T-cell (primary cell): ENCODE measurements at regions not wholly inside any gene's neighbourhood (a gene's known extent, or its start where the extent isn't known, plus 50 kb on each side); places are given as distances from the start of the nearest gene placed in this dataset.

Source experiments
- ATAC-seq, 4 experiments: fragments of 200-7000 bp in 3 of 4; fragments of 150-1000 bp in 1 of 4; cut with Tn5 transposase; replicated peaks in 1 of 4; 1 replicate in 3 of 4; 2 replicates in 1 of 4; pipeline ENCODE4 v1.10.0; 2021; ENCODE audit warnings: moderate library complexity in 3 of 4, mild to moderate bottlenecking in 2 of 4, moderate number of reproducible peaks in 1 of 4
- CTCF ChIA-PET, 2 donors: fragments of 300-600 bp; sonication (Branson Sonifier 250); formaldehyde crosslinking; loops; one replicate each; lab custom pipeline; 2022; ENCODE audit warnings: antibody characterized with exemption in 2 of 2; lab: Charles Lee
- POLR2A ChIA-PET, 2 donors: fragments of 300-600 bp; sonication (Branson Sonifier 250); formaldehyde crosslinking; loops; one replicate each; lab custom pipeline; 2022; ENCODE audit warnings: antibody characterized with exemption in 2 of 2; lab: Charles Lee
- DNase-seq, 35 experiments: peaks; one replicate each; pipeline versions ENCODE4 v3.0.0 to v3.0.0-alpha.2; 2013 to 2023
- H3K27ac ChIP-seq: one replicate; pipeline ENCODE4 v1.5.1; 2013; ENCODE audit warnings: low read length
- H3K27me3 ChIP-seq, 2 experiments: replicated peaks in 1 of 2; 1 replicate in 1 of 2; 2 replicates in 1 of 2; pipeline versions ENCODE4 v1.6.1 to v1.7.0; 2013; ENCODE audit warnings: low read length in 1 of 2, mixed read lengths in 1 of 2; ENCODE audit not compliant: control insufficient read depth in 2 of 2, insufficient read depth in 2 of 2; ENCODE audit errors: extremely low read depth in 1 of 2
- H3K36me3 ChIP-seq, 2 donors: 1 replicate in 1 of 2; 2 replicates in 1 of 2; pipeline versions ENCODE4 v1.6.1 to v1.7.0; 2013; ENCODE audit warnings: low read length in 1 of 2; ENCODE audit not compliant: control insufficient read depth in 2 of 2, insufficient read depth in 1 of 2; ENCODE audit errors: extremely low read depth in 1 of 2
- H3K4me1 ChIP-seq, 2 experiments: 1 replicate in 1 of 2; 2 replicates in 1 of 2; pipeline versions ENCODE4 v1.6.1 to v1.7.0; 2013; ENCODE audit warnings: low read length in 2 of 2, mixed read lengths in 1 of 2; ENCODE audit not compliant: insufficient read depth in 2 of 2, control insufficient read depth in 1 of 2; ENCODE audit errors: extremely low read depth in 1 of 2
- H3K4me3 ChIP-seq, 2 donors: 1 replicate in 1 of 2; 2 replicates in 1 of 2; pipeline versions ENCODE4 v1.5.1 to v1.7.0; 2013; ENCODE audit warnings: mild to moderate bottlenecking in 2 of 2, low read length in 1 of 2, moderate library complexity in 1 of 2; ENCODE audit not compliant: control insufficient read depth in 1 of 2; ENCODE audit errors: extremely low read depth in 1 of 2
- H3K9me3 ChIP-seq: 2 replicates; pipeline ENCODE4 v1.7.0; 2013
- H3K27ac Mint-ChIP-seq, 2 donors: one replicate each; pipeline ENCODE4 v1.8.0; 2020 to 2021; ENCODE audit warnings: mild to moderate bottlenecking in 2 of 2, mixed read lengths in 2 of 2
- H3K27me3 Mint-ChIP-seq, 2 donors: one replicate each; pipeline ENCODE4 v1.8.0; 2021 to 2022; ENCODE audit warnings: mixed read lengths in 2 of 2
- H3K36me3 Mint-ChIP-seq: one replicate; pipeline ENCODE4 v1.8.0; 2021; ENCODE audit warnings: mixed read lengths
- H3K4me1 Mint-ChIP-seq, 3 donors: one replicate each; pipeline ENCODE4 v1.8.0; 2020 to 2022; ENCODE audit warnings: mixed read lengths in 3 of 3, mild to moderate bottlenecking in 1 of 3
- H3K4me3 Mint-ChIP-seq, 3 donors: one replicate each; pipeline ENCODE4 v1.8.0; 2020 to 2022; ENCODE audit warnings: mild to moderate bottlenecking in 3 of 3, mixed read lengths in 3 of 3, moderate library complexity in 3 of 3
- H3K9me3 Mint-ChIP-seq, 3 donors: one replicate each; pipeline ENCODE4 v1.8.0; 2020 to 2022; ENCODE audit warnings: mixed read lengths in 3 of 3
- WGBS: methylation state at CpG from one replicate; pipeline ENCODE4 v1.1.5; 2013; ENCODE audit warnings: missing lambda C conversion rate; ENCODE audit not compliant: insufficient coverage; 5-methylcytosine and 5-hydroxymethylcytosine counted together

DNA sequence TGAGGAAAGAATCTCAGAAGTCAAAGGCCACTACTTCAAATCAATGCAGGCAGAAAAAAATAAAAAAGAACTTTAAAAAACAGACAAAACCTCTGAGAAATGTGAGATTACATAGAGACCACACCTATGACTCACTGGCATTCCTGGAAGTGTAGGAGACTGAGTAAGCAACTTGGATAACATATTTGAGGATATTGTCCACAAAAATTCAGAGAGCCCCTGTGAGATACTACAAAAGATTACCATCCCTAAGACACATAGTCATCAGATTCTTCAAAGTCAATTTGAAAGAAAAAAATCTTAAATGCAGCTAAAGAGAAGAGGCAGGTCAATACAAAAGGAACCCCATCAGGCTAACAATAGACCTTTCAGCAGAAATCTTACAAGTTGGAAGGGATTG is 887.3 kb downstream of the NTRK3 start:
- DNase-seq (no peak), ATAC-seq (no peak)
- no peak overlapping the region for H3K27ac ChIP-seq
- CTCF ChIA-PET: no interaction called here
- H3K4me3 ChIP-seq: no peak overlapping the region
- H3K27me3 ChIP-seq: no peaks in the 10 kb centered on the region
- H3K27me3 Mint-ChIP-seq: peaks cover 0 to 12% of the 10 kb centered on the region in 2 donors
- no peaks in the 10 kb centered on the region for H3K9me3 ChIP-seq
- no peaks in the 10 kb centered on the region for H3K4me1 ChIP-seq
- no peaks in the 10 kb centered on the region for H3K4me1 Mint-ChIP-seq
- no peaks in the 10 kb centered on the region for H3K36me3 ChIP-seq
- peaks cover 8 to 19% (median 15%) of the 10 kb centered on the region in 3 donors for H3K9me3 Mint-ChIP-seq
- POLR2A ChIA-PET: no interaction called here
- no peak overlapping the region for H3K4me3 Mint-ChIP-seq
- no peak overlapping the region for H3K27ac Mint-ChIP-seq
- H3K36me3 Mint-ChIP-seq: no peaks in the 10 kb centered on the region

DNA sequence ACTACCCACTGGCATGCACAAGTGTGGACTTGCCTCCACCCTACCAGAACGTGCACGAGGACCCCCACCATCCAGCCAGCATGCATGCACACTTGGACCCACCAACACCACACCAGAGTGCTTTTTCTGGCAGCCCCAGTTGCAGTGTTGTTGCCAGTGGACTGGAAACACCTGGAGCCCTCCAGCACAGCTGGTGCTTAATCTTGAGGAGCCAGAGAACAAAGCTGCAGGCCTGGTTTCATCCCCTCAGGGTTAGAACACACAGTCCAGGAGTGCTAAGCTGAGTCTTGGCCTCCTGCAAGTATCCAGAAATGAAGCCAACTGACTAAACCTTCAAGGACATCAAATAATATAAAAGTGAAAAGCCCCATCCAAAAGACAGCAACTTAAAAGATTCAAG is 888.0 kb downstream of the NTRK3 start:
- ATAC-seq (no peak), DNase-seq (no peak)
- H3K9me3 Mint-ChIP-seq: peaks cover 1 to 19% (median 15%) of the 10 kb centered on the region in 3 donors

DNA sequence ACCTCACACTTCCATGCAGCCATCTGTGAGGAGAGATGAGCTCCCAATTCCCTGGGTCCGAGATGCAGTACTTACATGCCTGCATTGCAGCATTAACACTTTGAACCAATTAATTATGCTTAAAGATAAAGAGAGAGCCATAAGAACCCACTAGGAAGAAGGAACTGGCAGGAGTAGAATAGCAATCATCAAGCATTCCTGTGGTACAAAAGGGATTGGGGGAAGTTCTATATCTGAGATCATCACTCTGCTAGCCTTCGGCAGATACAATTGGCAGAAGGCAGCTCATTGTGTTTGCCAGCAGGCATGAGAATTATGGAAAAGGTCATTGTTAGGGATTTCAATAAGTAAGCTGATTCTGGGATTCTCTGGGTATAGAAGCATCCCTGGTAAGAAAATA is 891.4 kb downstream of the NTRK3 start:
- no CpG with 5 or more reads among the region's 2 CpGs for WGBS
- CTCF ChIA-PET: no interaction called here
- no peaks in the 10 kb centered on the region for H3K27me3 Mint-ChIP-seq
- H3K27me3 ChIP-seq: no peaks in the 10 kb centered on the region
- POLR2A ChIA-PET: no interaction called here
- H3K27ac Mint-ChIP-seq: no peak overlapping the region
- H3K4me3 ChIP-seq: no peak overlapping the region
- DNase-seq (no peak), ATAC-seq (no peak)
- no peaks in the 10 kb centered on the region for H3K9me3 ChIP-seq
- H3K27ac ChIP-seq: no peak overlapping the region
- H3K9me3 Mint-ChIP-seq: peaks cover 0 to 8% (median 5%) of the 10 kb centered on the region in 3 donors
- H3K4me1 Mint-ChIP-seq: no peaks in the 10 kb centered on the region
- no peaks in the 10 kb centered on the region for H3K36me3 ChIP-seq
- H3K4me1 ChIP-seq: no peaks in the 10 kb centered on the region
- no peaks in the 10 kb centered on the region for H3K36me3 Mint-ChIP-seq
- H3K4me3 Mint-ChIP-seq: no peak overlapping the region

More for the DNA sequence above, 888.0 kb downstream of the NTRK3 start:
- Mint-ChIP-seq H3K27ac (no peak overlapping the region), H3K4me3 (no peak overlapping the region), H3K36me3 (no peaks in the 10 kb centered on the region), H3K27me3 (peaks cover 0 to 8% of the 10 kb centered on the region in 2 donors), H3K4me1 (no peaks in the 10 kb centered on the region)
- H3K36me3 ChIP-seq: no peaks in the 10 kb centered on the region
- no peak overlapping the region for H3K4me3 ChIP-seq
- no peaks in the 10 kb centered on the region for H3K9me3 ChIP-seq
- WGBS: 53% methylated on average over 2 of the region's 2 CpGs
- H3K27me3 ChIP-seq: no peaks in the 10 kb centered on the region
- no peaks in the 10 kb centered on the region for H3K4me1 ChIP-seq
- H3K27ac ChIP-seq: no peak overlapping the region
- POLR2A ChIA-PET: no interaction called here
- CTCF ChIA-PET: no interaction called here

GRCh38 chr15:87362531-87362930 is 894.0 kb downstream of the NTRK3 start:
- no CpG with 5 or more reads among the region's 2 CpGs for WGBS
- H3K9me3 ChIP-seq: no peaks in the 10 kb centered on the region
- no peaks in the 10 kb centered on the region for H3K36me3 Mint-ChIP-seq
- H3K4me3 ChIP-seq: no peak overlapping the region
- no peaks in the 10 kb centered on the region for H3K4me1 Mint-ChIP-seq
- no peak overlapping the region for H3K27ac Mint-ChIP-seq
- POLR2A ChIA-PET: no interaction called here
- no peak overlapping the region for H3K27ac ChIP-seq
- no peaks in the 10 kb centered on the region for H3K9me3 Mint-ChIP-seq
- no peaks in the 10 kb centered on the region for H3K27me3 ChIP-seq
- H3K27me3 Mint-ChIP-seq: no peaks in the 10 kb centered on the region
- no peak for ATAC-seq
- H3K4me1 ChIP-seq: no peaks in the 10 kb centered on the region
- H3K36me3 ChIP-seq: no peaks in the 10 kb centered on the region
- H3K4me3 Mint-ChIP-seq: no peak overlapping the region
- no peak for DNase-seq
- CTCF ChIA-PET: no interaction called here

GRCh38 chr15:87357637-87358313 is 898.8 kb downstream of the NTRK3 start:
- no peak overlapping the region for H3K27ac ChIP-seq
- Mint-ChIP-seq H3K36me3 (no peaks in the 10 kb centered on the region), H3K27ac (no peak overlapping the region), H3K27me3 (no peaks in the 10 kb centered on the region), H3K9me3 (peaks cover 0 to 2% (median 0%) of the 10 kb centered on the region in 3 donors), H3K4me1 (no peaks in the 10 kb centered on the region), H3K4me3 (no peak overlapping the region)
- DNase-seq (no peak), ATAC-seq (no peak)
- CTCF ChIA-PET: no interaction called here
- H3K36me3 ChIP-seq: no peaks in the 10 kb centered on the region
- WGBS: 40% methylated on average over 1 of the region's 3 CpGs
- POLR2A ChIA-PET: interaction anchor here in 1 of 2 donors (0.5 kb wide), 1 partner anchor 120 kb away, joined by 5 read pairs; no protein-coding TSS in a partner anchor
- H3K9me3 ChIP-seq: no peaks in the 10 kb centered on the region
- H3K27me3 ChIP-seq: no peaks in the 10 kb centered on the region
- no peaks in the 10 kb centered on the region for H3K4me1 ChIP-seq
- no peak overlapping the region for H3K4me3 ChIP-seq

DNA sequence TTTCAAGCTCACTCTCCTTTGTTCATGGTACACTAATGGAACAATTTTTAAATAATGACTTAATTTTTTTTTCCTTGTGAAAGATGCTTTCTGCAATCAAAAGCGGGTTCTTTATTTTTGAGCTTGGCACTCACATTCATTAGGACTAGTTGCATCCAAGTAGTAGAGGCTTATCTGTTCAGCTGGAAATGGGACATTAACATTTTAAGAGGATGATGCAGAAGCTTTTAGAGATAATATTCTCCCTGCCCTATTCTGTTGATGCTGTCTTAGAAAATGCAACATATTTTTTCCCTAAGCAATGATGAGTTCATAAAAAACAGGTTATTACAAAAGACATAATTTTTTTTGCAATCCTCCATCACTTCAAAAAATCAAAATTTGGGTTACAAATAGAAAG is 900.6 kb downstream of the NTRK3 start:
- DNase-seq: no peak
- no CpG with 5 or more reads among the region's 1 CpG for WGBS
- Histone ChIP-seq H3K36me3 (no peaks in the 10 kb centered on the region), H3K9me3 (no peaks in the 10 kb centered on the region), H3K27ac (no peak overlapping the region), H3K4me3 (no peak overlapping the region), H3K4me1 (no peaks in the 10 kb centered on the region), H3K27me3 (no peaks in the 10 kb centered on the region)
- H3K4me3 Mint-ChIP-seq: no peak overlapping the region
- H3K9me3 Mint-ChIP-seq: peaks cover 0 to 5% (median 4%) of the 10 kb centered on the region in 3 donors
- H3K4me1 Mint-ChIP-seq: no peaks in the 10 kb centered on the region
- ATAC-seq: no peak
- H3K36me3 Mint-ChIP-seq: no peaks in the 10 kb centered on the region
- ChIA-PET POLR2A (no interaction called here), CTCF (no interaction called here)
- peaks cover 0 to 2% of the 10 kb centered on the region in 2 donors for H3K27me3 Mint-ChIP-seq
- H3K27ac Mint-ChIP-seq: no peak overlapping the region
